ENCODE measurements at regions not wholly inside any gene's neighbourhood (a gene's known extent, or its start where the extent isn't known, plus 50 kb on each side); places are given as distances from the start of the nearest gene placed in this dataset.

- TF ChIP-seq ZSCAN29 (IDR thresholded peaks at IDR 0.05) (no peak), NBN (IDR thresholded peaks at IDR 0.05) (no peak), RFX5 (IDR thresholded peaks at IDR 0.05; ENCODE audit: low read depth, low read length) (no peak), ZNF217 (IDR thresholded peaks at IDR 0.05) (no peak), NFIC (IDR thresholded peaks at IDR 0.05; ENCODE audit: low read depth, low read length) (no peak), SIX5 (IDR thresholded peaks at IDR 0.05; ENCODE audit: low read depth, low read length, severe bottlenecking) (no peak), NR2C1 (IDR thresholded peaks at IDR 0.05) (no peak)
Measured at GRCh38 chr3:162678941-162679340, 1182.3 kb downstream of the OTOL1 start (continued).

- 17% methylated on average over 3 of the region's 3 CpGs for WGBS (ENCODE audit: insufficient coverage, insufficient replicate concordance, low lambda C conversion rate, missing lambda C conversion rate)
- H3K4me2 ChIP-seq (ENCODE audit: control insufficient read depth, insufficient read depth), result no peak overlapping the region
- no peak for FAIRE-seq
- no peak overlapping the region for H3K9ac ChIP-seq (ENCODE audit: control insufficient read depth, insufficient read depth, low read length)
- no peaks in the 10 kb centered on the region for H3K79me2 ChIP-seq (ENCODE audit: control insufficient read depth, insufficient read depth, low read length)
- H3K4me1 ChIP-seq (ENCODE audit: control insufficient read depth, insufficient read depth, low read length), result no peaks in the 10 kb centered on the region
- no peaks in the 10 kb centered on the region for H4K20me1 ChIP-seq (ENCODE audit: control insufficient read depth, insufficient read depth)
- no peak overlapping the region for H3K4me3 ChIP-seq
- intact Hi-C loops (cut with micrococcal nuclease; ENCODE audit: unreplicated experiment), result no loop called here
- no peak overlapping the region for H3K27ac ChIP-seq (ENCODE audit: control insufficient read depth, insufficient read depth)
- ChIA-PET RAD21 (ENCODE audit: unreplicated experiment) (no interaction called here), SMC1A (ENCODE audit: uncharacterized antibody, unreplicated experiment) (no interaction called here), CTCF (no interaction called here), POLR2A (no interaction called here)
- no TSS peak for BruUV-seq (replicated peaks)
- DNase-seq (ENCODE audit: low read depth, low spot score), result no peak
- in situ Hi-C loops (cut with MboI), result no loop called here
- no peak for TF ChIP-seq NR2F1 (conservative IDR thresholded peaks at IDR 0.05)
- no peak for TF ChIP-seq SIX5 (IDR thresholded peaks at IDR 0.05; ENCODE audit: low read depth, low read length, severe bottlenecking)
- TF ChIP-seq RB1 (IDR thresholded peaks at IDR 0.05; ENCODE audit: borderline replicate concordance), result no peak
- TF ChIP-seq SMAD1 (IDR thresholded peaks at IDR 0.05; ENCODE audit: low read depth, partially characterized antibody), result no peak
- no peak for TF ChIP-seq ASH2L (IDR thresholded peaks at IDR 0.05; ENCODE audit: borderline replicate concordance, low read depth)
- no peak for TF ChIP-seq HDAC2 (IDR thresholded peaks at IDR 0.05)
- TF ChIP-seq ATF7 (IDR thresholded peaks at IDR 0.05; ENCODE audit: low read depth), result no peak
- no peak for TF ChIP-seq TCF3 (IDR thresholded peaks at IDR 0.05; ENCODE audit: borderline replicate concordance, insufficient read depth, low read depth, low read length)
- TF ChIP-seq STAT1 (conservative IDR thresholded peaks at IDR 0.05), result no peak
- no peak for TF ChIP-seq DPF2 (IDR thresholded peaks at IDR 0.05)
- no peak for TF ChIP-seq MYB (IDR thresholded peaks at IDR 0.05; ENCODE audit: borderline replicate concordance, low read depth, low read length)
- no peak for TF ChIP-seq EGR1 (IDR thresholded peaks at IDR 0.05; ENCODE audit: borderline replicate concordance in 1 of 2, low read depth in 2 of 2, low read length in 2 of 2)
- no peak for TF ChIP-seq ATF2 (IDR thresholded peaks at IDR 0.05; ENCODE audit: low read length)
- no peak for TF ChIP-seq NFYB (IDR thresholded peaks at IDR 0.05; ENCODE audit: insufficient read depth, low read depth, low read length)
- TF ChIP-seq RUNX3 (IDR thresholded peaks at IDR 0.05; ENCODE audit: low read length), result no peak
- no peak for TF ChIP-seq YBX1 (IDR thresholded peaks at IDR 0.05)
- no peak for TF ChIP-seq WRNIP1 (IDR thresholded peaks at IDR 0.05; ENCODE audit: borderline replicate concordance, low read depth, low read length)
- no peak for TF ChIP-seq PKNOX1 (IDR thresholded peaks at IDR 0.05)
- no peak for TF ChIP-seq PAX8 (IDR thresholded peaks at IDR 0.05)
- TF ChIP-seq TARDBP (IDR thresholded peaks at IDR 0.05; ENCODE audit: borderline replicate concordance), result no peak
- H3K9me3 ChIP-seq (replicated peaks; ENCODE audit: control insufficient read depth, insufficient read depth, low read length), result no peaks in the 10 kb centered on the region
- H3K27me3 ChIP-seq (replicated peaks in 1 of 2; ENCODE audit: control insufficient read depth in 2 of 2, insufficient read depth in 2 of 2, low read length in 1 of 2), result no peaks in the 10 kb centered on the region
- no peak overlapping the region for H2AFZ ChIP-seq (ENCODE audit: control insufficient read depth, low read depth, low read length)
- H3K36me3 ChIP-seq (ENCODE audit: control insufficient read depth in 2 of 2, insufficient read depth in 2 of 2, low read length in 1 of 2), result no peaks in the 10 kb centered on the region
- no peak for ATAC-seq
Measured at GRCh38 chr3:162684260-162684659, 1187.7 kb downstream of the OTOL1 start.
